HT-29 (cell line): ENCODE measurements at regions not wholly inside any gene's neighbourhood (a gene's known extent, or its start where the extent isn't known, plus 50 kb on each side); places are given as distances from the start of the nearest gene placed in this dataset.
A peak's percentile ranks its signal among the peaks of the same experiment; 100 is the strongest.

Experiments
- DNase-seq: peaks from one replicate; pipeline ENCODE4 v3.0.0-alpha.2; 2015; ENCODE audit warnings: low spot score

DNA sequence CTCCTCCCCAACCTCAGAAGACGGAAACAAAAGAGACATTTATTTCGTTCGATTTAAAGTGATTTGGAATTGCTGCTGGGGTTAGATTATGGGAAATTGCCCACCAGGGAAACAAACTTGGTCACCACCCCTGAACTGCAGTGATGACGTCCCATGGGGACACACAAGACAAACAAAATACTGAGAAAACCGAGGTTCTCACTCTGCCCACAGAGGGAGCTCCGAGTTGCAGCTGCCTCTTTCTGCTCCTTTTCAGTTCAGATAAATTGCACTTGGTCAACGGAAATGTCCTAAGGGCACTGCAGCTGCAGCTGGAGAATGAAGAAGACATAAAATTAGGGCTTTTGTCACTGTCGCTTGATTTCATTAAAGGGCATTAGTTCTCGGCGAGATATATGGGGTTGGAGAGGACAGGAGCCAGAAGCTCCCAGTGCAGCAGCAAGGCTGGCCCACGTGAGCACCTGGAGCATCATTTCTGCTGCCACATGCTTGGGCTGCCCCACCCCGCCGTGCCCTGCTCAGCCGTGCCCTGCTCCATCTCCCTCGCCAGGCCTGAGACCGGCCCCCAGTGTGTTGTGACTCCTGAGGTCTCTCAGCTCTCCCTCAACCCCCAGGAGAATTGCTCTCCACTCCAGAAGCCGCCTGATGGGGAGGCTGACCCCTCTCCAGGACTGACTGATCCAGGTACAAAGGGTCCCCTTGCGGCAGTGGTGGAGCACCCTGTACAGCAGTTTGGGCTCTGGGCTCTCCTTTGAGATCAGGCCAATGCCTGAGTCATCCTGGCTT, 231.7 kb upstream of the AJAP1 start:
- peak; percentile 2 for DNase-seq

DNA sequence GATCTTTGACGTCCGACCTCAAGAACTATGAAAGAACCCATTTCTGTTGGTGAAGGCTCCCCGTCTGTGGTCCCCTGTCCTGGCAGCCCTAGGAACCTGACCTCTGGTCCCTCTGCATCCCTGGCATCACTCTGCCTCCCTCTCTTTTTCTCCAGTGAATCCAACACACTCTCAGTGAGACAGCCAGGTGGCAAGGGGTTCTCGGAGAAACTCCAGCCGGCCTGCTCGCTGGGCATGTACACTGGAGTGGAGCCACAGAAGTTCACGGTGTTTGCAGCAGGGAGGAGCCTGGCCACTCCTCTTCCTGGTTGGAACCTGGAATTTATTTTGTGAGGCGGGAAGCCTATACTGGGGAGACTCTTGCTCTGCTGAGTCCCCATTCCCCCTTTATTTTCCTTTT, 230.2 kb upstream of the AJAP1 start:
- no peak for DNase-seq

DNA sequence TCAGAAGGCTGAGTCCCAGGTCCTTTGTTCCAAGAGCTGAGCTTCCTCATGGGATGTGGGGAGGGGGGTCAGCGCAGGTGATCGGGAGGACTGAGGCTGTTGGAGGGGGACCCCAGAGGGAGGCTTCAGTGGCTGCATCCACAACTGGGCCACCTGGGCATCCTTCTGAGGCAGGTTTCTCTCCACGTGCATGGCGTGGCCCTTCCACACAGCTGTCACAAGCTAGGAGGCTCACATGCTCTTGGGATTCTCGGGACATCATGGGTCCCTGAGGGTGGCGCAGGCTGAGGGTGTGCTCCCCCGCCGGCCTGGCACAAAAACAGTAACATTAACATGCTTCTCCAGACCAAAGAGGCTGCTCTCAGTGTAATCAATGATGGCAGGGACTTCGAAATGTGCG, 229.6 kb upstream of the AJAP1 start:
- DNase-seq: no peak

DNA sequence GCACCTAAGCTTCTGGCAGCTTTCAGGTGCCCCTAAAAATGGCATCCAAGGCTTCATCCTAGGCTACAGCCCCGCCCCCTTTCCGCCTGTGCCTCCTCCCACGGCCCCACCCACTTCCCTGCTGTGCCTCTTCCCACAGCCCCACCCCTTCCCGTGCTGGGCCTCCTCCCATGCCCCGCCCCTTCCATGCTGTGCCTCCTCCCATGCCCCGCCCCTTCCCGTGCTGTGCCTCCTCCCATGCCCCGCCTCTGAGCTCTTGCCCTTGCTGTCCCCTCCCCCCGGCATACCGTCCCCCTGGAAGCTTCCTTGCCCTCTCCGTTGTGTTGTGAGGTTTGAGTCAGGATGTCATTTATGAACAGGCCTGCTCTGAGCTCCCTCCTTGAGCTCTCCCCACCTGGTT, 228.5 kb upstream of the AJAP1 start:
- DNase-seq: peak; percentile 16

DNA sequence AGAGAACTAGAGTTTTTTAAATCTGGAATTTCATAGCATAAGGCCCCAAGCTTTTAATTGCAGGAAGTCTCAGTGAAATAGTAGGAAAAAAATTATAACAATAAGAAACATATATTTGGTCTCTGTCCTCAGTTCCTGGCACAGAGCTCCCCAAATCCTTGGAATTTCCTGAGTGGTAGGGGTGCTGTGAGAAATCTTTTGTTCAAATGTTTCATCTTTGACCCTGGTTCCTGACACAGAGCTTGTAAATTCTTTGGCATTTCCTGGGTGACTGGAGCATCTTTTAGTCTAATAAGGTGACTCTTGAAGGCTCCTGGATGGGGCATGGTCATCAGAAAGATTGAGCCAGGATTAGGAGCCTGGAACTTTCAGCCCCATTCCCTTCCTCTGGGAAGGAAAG, 225.7 kb upstream of the AJAP1 start:
- DNase-seq: no peak

DNA sequence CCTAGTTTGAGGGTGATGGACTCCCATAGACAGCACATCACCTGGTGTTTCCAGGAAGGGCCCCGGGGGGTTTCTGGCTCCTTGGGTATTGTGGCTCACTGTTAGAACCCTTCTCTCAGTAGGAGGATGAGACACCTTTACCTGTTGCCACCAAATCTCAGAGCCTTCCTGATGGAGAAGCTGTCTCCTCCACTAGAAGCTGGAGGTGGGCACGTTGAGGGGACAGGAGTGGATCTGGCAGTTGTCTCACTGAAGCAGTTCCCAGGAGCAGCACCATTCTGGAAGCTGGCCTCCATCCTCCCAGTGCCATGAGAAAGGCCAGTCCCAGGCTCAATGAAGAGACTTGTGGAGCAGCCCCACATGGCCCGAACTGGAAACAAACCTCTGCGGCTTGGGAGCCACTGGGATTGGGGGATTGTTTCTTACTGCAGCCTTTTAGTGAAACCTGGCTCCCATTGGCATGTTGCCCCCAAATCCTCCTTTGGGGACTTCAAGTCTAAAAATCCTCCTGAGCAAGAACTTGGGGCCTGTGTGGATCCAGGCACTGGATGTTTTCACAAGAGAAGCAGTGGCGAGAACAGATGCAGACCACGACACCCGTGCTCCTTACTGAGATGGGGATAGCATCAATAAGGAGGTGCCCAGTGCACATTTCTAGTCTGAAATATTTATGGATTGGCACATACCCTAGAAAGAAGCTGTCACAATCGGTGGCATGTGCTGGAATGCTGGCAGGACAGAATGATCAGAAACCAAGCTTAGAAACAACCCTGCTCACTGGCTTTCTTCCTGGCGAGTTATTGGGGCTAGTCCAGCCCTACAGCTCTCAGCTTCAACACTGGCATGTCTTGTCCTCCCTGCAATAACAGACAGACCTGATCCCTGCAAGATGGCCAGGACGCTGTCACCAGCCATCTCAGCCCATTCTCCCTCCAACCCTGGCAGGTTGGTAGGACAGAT, 223.7 kb upstream of the AJAP1 start:
- no peak for DNase-seq

DNA sequence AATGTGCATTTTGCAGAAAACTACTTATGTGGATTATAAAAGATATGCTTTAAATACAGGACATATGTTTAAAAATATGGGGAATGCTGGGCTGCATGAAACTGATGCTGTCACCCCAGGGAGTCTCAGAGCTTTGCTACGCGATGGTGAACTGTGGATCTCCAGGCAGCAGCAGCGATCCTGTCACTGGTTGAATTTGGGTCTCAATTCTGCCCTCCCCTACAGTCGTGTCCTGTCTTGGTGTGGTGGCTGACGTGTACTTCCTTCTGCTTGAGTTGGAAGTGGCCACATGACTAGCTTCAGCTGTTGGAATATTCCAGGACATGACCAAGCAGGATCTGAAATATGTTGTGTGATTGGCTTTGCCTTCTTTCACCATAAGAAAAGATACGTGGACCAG, 222.9 kb upstream of the AJAP1 start:
- DNase-seq: no peak

DNA sequence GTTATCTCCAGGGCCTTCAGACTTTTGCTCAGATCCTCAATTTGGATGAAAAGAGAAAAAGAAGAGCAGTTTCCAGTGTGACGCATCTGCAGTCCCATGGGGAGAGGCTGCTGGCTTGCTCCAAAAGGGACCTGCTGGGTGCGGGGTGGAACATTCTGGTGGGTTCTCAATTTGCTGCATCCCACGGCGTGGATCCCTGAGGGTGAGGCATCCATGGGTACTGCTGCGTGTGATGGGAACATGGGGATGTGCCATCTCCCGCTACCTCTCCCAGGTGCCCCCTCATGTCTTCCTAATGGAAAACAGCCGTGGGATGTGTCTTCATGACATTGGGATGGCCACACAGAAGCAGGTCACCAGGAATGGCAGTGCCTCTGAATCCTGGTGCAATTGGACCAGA, 221.3 kb upstream of the AJAP1 start:
- DNase-seq: no peak

DNA sequence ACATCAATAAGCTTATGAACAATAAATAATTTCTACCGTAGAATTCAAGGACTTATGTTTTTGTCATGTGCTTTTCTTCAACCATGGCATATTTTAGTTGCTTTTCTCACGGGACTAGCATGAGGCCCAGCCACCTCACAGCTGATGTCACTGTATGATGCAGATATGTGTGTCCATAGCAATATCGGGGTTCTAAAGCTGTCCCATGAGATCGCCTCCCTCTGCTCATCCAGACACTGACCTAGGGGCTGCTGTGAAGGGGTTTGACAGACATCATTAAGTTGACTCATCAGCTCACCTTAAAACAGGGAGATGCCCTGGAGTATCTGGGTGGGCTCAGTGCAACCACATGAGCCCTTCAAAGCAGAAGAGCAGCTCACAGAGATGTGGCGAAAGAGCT, 210.3 kb upstream of the AJAP1 start:
- DNase-seq: no peak

DNA sequence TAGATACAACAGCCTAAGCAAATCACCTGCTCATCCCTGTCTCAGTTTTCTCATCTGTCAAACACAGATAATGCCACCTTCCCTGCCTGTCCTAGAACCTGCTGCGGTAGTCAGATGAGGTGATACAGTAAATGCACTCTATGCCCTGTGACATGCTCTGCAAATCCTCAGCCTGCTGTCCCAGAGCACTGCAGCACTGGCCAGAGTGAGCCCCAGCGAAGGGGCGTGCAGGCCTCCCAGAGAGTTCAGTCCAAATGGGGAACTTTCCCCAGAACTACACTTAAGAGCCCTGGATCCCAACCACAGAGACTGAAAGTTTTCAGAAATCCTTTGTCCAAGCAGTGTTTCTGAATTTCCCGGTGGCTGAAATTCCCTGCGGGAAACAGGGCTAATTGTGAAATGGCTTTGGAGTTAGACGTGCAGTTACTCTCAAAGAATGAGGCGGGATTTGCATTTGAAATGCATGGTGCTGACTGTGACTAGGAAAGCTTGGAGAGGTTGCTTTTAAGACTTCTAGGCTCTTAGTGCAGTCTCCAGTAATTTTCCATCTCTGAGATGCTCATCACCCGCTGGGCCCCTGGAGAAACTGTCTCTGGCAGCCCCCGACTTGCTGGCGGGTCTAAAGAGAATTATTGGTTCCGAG, 206.5 kb upstream of the AJAP1 start:
- DNase-seq: no peak

DNA sequence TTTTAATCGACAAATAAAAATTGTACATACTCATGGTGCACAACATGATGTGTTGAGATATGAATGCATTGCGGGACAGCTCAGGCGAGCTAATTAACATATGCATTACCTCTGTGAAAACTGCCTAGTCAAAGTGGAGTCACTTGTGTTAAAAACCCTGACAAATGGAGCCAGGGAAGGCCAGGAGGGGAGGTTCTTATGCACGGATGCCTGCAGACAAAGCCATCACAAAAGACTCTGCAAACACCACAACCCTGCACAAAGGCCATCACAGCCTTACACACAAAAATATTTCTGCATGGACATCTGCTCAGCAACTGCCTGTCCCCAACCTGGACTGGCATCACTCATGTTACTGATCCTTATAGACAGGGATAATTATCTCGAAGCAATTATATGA, 204.4 kb upstream of the AJAP1 start:
- DNase-seq: no peak

DNA sequence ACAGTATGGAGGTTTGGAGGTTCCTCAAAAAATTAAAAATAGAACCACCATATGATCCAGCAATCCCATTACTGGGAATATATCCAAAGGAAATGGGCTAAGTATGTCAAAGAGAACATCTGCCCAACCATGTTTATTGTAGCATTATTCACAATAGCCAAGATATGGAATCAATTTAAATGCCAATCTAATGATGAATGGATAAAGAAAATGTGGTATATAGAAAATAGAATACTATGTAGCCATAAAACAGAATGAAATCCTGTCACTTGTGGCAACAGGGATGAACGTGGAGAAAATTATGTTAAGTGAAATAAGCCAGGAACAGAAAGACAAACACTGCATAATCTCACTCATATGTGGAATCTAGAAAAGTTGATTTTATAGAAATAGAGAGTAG, 201.7 kb upstream of the AJAP1 start:
- no peak for DNase-seq

DNA sequence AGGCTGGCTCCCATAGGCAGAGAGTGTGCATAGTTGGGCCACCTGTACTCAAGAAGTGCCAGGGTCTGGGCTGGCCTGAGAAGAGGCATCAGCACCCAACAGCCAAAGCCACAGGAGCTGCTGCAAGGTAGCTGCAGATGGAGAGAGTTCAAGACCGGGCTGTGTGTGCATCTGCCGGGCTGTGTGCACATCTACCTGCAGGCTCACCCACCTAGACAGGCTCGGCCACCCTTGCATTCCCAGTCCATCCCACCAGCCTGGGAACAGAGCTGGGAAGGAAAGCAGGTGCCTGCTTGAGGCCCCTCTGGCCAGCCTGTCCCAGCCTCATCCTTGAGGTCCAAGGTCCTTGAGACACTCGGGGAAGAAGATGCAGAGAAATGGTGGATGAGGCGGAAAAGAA, 194.4 kb upstream of the AJAP1 start:
- no peak for DNase-seq

DNA sequence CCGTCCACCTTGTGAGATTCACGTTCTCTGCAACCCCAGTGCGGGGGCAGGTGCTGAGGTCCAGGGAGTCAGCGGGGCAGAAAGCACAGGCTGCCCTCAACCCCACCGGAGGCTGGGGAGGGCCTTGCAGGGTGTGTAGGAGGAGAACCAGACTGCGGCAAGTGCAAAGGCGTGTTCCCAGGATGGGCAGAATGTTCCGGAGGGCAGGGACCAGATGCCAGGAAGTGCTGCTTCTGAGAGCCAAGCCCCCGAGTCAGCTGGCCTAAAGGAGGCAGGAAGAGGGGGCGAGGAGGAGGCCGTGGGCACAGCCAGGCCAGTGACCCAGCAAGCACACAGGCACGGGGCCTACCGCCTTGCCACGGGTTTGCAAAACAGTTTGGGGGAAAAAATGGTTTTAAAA, 193.8 kb upstream of the AJAP1 start:
- no peak for DNase-seq

DNA sequence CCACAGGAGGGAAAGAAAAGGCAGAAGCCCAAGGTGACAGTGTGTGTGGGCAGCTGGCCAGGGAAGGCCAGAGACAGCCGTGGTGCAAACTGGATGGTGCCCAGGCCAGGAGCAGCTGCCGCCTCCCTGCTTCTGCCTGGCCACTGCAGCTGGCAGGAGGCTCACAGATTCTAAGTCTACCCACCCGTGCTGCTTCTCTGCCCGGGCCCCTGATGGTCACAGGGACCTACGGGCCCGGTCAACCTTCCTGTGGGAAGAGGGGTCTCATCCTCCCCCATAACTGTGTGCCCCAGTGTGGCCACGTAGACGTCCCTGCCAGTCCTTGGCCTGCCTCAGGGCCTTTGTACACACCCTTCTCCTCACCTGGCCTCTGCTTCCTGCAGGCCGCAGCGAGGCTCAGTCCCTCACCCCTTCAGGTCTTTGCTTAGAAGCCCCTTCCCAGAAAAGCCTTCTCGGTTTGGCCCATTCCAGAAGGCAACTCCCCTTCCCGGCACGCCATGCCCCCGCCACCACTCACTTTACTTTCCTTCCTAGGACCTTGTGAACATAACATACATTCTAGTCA, 192.6 kb upstream of the AJAP1 start:
- no peak for DNase-seq

DNA sequence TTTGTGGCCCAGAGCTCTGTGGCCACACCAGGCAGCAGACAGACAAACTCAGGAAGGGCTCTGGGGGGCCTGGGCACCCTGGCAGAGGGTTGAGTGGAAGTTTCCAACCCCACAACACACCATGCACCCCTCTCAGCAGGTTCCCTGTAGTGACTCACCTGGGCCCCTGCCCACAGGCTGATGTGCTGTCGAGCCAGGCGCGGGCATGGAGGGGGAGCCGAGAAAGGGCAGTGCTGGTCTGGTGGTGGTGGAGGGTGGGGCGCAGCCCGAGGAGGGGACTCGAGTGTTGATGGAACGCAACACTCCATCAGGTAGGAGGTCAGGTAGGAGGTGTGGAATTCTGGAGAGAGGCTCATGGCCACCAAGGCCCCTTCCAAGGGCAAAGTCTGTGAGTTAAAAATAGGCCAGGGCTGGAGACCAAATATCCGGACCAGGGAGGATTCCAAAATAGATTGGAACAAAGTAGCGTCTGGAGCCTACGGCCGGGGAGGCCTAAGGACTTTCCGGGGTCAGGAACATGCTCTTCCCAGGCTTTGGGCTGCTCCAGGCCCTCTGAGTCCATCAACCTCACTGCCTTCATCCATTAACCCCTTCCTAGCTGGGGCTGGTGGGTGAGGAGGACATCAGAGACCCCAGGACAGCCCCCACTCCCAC, 191.5 kb upstream of the AJAP1 start:
- DNase-seq: no peak

DNA sequence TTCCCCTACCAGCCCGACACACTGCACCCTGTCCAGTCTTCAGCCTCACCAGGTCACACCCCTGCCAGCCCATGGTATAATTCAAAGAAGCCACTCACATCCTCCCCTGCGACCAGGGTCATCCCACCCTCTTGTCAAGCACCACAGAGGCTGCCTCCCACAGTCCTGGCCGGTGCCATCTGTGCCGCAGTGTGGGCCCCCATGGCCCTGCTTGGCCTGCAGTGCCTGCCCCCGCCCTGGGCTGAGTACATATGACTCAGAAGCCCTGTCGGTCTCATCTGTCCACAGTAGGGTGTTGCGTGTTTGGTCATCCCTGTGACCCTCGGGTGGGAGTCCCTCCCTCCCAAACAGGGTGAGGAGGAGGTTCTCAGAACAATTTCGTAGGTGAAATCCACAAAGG, 190.8 kb upstream of the AJAP1 start:
- DNase-seq: no peak

DNA sequence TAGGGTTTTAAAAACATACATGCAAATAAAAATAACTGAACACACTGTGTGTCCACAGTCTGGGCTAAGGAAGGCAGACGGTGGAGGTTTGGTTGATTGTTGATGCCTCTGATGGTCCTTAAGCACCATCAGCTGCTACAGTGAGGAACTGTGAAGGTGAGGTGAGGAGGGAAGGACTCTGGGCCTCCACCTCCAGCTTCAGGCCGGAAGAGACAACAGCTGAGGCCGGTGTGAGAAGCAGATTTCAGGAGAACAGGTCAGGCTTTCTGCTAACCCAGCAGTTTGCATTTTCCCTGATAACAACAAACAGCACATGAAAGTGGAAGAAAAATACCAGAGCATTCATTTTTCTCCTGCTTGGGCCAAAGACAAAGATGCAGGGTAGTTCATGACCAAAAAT, 189.9 kb upstream of the AJAP1 start:
- no peak for DNase-seq

DNA sequence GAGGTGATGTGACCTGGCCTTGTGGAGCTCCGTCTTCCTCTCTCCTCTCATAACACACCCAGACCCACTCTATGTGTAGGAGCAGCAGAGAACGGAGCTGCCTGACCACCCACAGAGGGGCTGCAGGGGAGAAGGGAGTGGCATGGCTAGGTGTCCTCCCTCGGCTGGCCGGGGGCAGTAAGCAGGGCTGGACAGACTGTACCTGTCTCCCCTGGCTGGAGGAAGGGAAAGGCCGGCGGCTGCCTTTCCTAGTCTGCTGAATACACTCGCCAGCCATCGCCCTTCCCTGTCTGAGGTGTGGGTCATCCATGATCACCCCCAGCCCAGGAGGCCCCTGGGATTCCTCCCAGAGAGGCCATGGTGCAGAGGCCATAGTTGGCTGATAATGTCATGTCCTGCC, 187.2 kb upstream of the AJAP1 start:
- DNase-seq: no peak

DNA sequence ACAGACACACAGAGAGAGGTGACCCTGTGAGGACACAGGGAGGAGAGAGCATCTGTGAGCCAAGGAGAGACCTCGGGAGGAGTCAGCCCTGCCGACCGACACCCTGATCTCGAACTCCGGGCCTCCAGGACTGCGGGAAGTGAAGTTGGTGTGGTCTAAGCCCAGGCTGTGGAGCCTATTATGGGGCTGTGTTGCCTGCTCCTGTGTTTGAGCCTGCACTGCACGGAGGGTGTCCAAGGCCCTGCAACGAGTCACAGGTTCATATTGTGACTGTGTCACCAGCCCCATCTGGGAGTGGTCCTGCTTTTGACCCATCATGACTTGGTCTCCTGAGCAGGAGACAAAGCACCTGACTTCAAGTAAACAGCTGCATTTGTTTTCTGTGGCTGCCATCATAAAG, 186.0 kb upstream of the AJAP1 start:
- no peak for DNase-seq

DNA sequence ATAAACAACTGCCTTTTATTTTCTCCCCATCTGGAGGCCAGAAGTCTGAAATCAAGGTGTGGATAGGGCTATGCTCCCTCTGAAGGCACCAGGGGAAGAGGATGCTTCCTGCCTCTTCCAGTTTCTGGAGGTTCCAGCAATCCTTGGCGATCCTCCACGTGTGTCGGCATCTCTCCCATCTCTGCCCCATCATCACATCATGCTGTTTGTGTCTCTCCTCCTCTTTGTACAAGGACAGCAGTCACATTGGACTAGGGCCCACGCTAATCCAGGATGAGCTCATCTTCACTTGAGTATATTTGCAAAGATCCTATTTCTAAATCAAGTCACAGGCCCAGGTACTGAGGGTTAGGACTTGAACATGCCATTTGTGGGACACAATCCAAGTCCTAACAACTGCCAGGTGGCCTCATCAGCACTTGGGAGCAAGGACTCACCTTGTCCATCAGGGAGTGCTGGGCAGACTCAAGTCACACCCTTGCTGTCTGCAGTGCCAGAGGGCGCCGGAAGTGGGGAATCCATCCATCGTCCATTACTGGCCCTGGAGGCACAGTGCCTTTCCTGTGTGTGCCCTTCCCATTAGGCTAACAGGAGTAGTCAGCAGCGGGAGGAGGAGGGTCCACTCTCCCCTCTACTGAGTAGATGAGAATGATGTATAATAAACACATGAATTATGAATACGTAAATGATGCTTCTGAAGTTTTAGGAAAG, 185.4 kb upstream of the AJAP1 start:
- no peak for DNase-seq
